Ascending aorta (tissue), 2 donors: ENCODE measurements at regions not wholly inside any gene's neighbourhood (a gene's known extent, or its start where the extent isn't known, plus 50 kb on each side); places are given as distances from the start of the nearest gene placed in this dataset.

Experiments
- DNase-seq, 2 donors: peaks; one replicate each; pipeline ENCODE4 v3.0.0-alpha.2; 2019; ENCODE audit warnings: low spot score in 2 of 2
- H3K27ac ChIP-seq, 2 donors: fragments of 200-600 bp; sonication (generic); one replicate each; pipeline ENCODE4 v1.5.1; 2016 to 2017; ENCODE audit warnings: mild to moderate bottlenecking in 1 of 2
- H3K27me3 ChIP-seq: fragments of 200-600 bp; sonication (generic); one replicate; pipeline ENCODE4 v1.5.1; 2017
- H3K36me3 ChIP-seq, 2 donors: fragments of 200-600 bp; sonication (generic); one replicate each; pipeline ENCODE4 v1.5.1; 2016
- H3K4me1 ChIP-seq, 2 donors: fragments of 200-600 bp; sonication (generic); one replicate each; pipeline ENCODE4 v1.5.1; 2016 to 2017; ENCODE audit warnings: mild to moderate bottlenecking in 1 of 2
- H3K4me3 ChIP-seq, 2 donors: fragments of 200-600 bp; sonication (generic); one replicate each; pipeline ENCODE4 v1.5.1; 2016 to 2017; ENCODE audit warnings: mild to moderate bottlenecking in 1 of 2
- H3K9me3 ChIP-seq, 2 donors: fragments of 200-600 bp; sonication (generic); one replicate each; pipeline ENCODE4 v1.5.1; 2016
- CTCF ChIP-seq, 3 experiments: fragments of 200-600 bp in 2 of 3; fragments of 450-650 bp in 1 of 3; sonication (generic) in 2 of 3; IDR thresholded peaks; one replicate each; pipeline ENCODE4 v1.5.1; 2016 to 2019; ENCODE audit warnings: antibody characterized with exemption in 3 of 3, mild to moderate bottlenecking in 1 of 3, moderate library complexity in 1 of 3
- intact Hi-C: fragments of 100-400 bp; cut with DNase I; formaldehyde crosslinking; loops from one replicate; pipeline ENCODE4 v1.15.1; 2023

- DNase-seq, result no peak
- Histone ChIP-seq H3K27ac (no peak overlapping the region), H3K27me3 (no peaks in the 10 kb centered on the region), H3K9me3 (no peaks in the 10 kb centered on the region), H3K4me1 (no peaks in the 10 kb centered on the region), H3K36me3 (no peaks in the 10 kb centered on the region), H3K4me3 (no peak overlapping the region)
- no peak for TF ChIP-seq CTCF (IDR thresholded peaks at IDR 0.05)
- intact Hi-C loops, result no loop called here
These were observed 181.3 kb upstream of the UBE2E3 start for GRCh38 chr2:180799141-180799540.

- TF ChIP-seq CTCF (IDR thresholded peaks at IDR 0.05), result no peak
- DNase-seq, result no peak
- H3K9me3 ChIP-seq, result no peaks in the 10 kb centered on the region
- H3K36me3 ChIP-seq, result no peaks in the 10 kb centered on the region
- no peaks in the 10 kb centered on the region for H3K4me1 ChIP-seq
- no peak overlapping the region for H3K4me3 ChIP-seq
- H3K27me3 ChIP-seq, result no peaks in the 10 kb centered on the region
- intact Hi-C loops, result no loop called here
- H3K27ac ChIP-seq, result no peak overlapping the region
These were observed 189.5 kb upstream of the UBE2E3 start for GRCh38 chr2:180790891-180791290.

GRCh38 chr2:180787330-180787729, 193.1 kb upstream of the UBE2E3 start:
- no peak for DNase-seq
- Histone ChIP-seq H3K9me3 (no peaks in the 10 kb centered on the region), H3K4me3 (no peak overlapping the region), H3K27me3 (no peaks in the 10 kb centered on the region), H3K36me3 (no peaks in the 10 kb centered on the region), H3K27ac (no peak overlapping the region), H3K4me1 (no peaks in the 10 kb centered on the region)
- TF ChIP-seq CTCF (IDR thresholded peaks at IDR 0.05), result no peak
- intact Hi-C loops, result no loop called here

- no peak overlapping the region for H3K4me3 ChIP-seq
- H3K4me1 ChIP-seq, result no peaks in the 10 kb centered on the region
- H3K9me3 ChIP-seq, result no peaks in the 10 kb centered on the region
- no peak overlapping the region for H3K27ac ChIP-seq
- DNase-seq, result no peak
- intact Hi-C loops, result no loop called here
- no peak for TF ChIP-seq CTCF (IDR thresholded peaks at IDR 0.05)
- no peaks in the 10 kb centered on the region for H3K27me3 ChIP-seq
- H3K36me3 ChIP-seq, result no peaks in the 10 kb centered on the region
These were observed 199.1 kb upstream of the UBE2E3 start for GRCh38 chr2:180781276-180781675.

GRCh38 chr2:180778291-180778690, 202.1 kb upstream of the UBE2E3 start:
- no peaks in the 10 kb centered on the region for H3K9me3 ChIP-seq
- TF ChIP-seq CTCF (IDR thresholded peaks at IDR 0.05), result no peak
- no peak overlapping the region for H3K4me3 ChIP-seq

GRCh38 chr2:180776921-180777320, 203.5 kb upstream of the UBE2E3 start:
- Histone ChIP-seq H3K4me3 (no peak overlapping the region), H3K9me3 (no peaks in the 10 kb centered on the region), H3K27me3 (no peaks in the 10 kb centered on the region), H3K36me3 (no peaks in the 10 kb centered on the region), H3K27ac (no peak overlapping the region), H3K4me1 (no peaks in the 10 kb centered on the region)
- intact Hi-C loops, result no loop called here
- TF ChIP-seq CTCF (IDR thresholded peaks at IDR 0.05), result no peak
- no peak for DNase-seq

More at GRCh38 chr2:180778291-180778690, 202.1 kb upstream of the UBE2E3 start:
- DNase-seq, result no peak
- Histone ChIP-seq H3K27ac (no peak overlapping the region), H3K27me3 (no peaks in the 10 kb centered on the region), H3K4me1 (no peaks in the 10 kb centered on the region), H3K36me3 (no peaks in the 10 kb centered on the region)
- intact Hi-C loops, result no loop called here
